ENCODE measurements at regions not wholly inside any gene's neighbourhood (a gene's known extent, or its start where the extent isn't known, plus 50 kb on each side); places are given as distances from the start of the nearest gene placed in this dataset.

- H3K36me3 ChIP-seq, result no peaks in the 10 kb centered on the region
- no peak for DNase-seq (ENCODE audit: low spot score)
- no peak overlapping the region for H3K27ac ChIP-seq
- no peak for TF ChIP-seq CTCF (IDR thresholded peaks at IDR 0.05)
- peaks cover 6 to 7% of the 10 kb centered on the region in 2 donors for H3K4me1 ChIP-seq (ENCODE audit: control insufficient read depth in 1 of 2, low read depth in 2 of 2)
- no peaks in the 10 kb centered on the region for H3K9me3 ChIP-seq
- no peak for ATAC-seq (ENCODE audit: insufficient number of reproducible peaks, low FRiP score, low read depth)
- H3K27me3 ChIP-seq (replicated peaks; ENCODE audit: insufficient read depth), result no peaks in the 10 kb centered on the region
- no peak overlapping the region for H3K4me3 ChIP-seq
Observed at GRCh38 chr1:82597649-82598048, 796.9 kb downstream of the ADGRL2 start.

- H3K27me3 ChIP-seq (replicated peaks; ENCODE audit: insufficient read depth), result no peaks in the 10 kb centered on the region
- no peaks in the 10 kb centered on the region for H3K36me3 ChIP-seq
- ATAC-seq (ENCODE audit: insufficient number of reproducible peaks, low FRiP score, low read depth) (no peak), DNase-seq (ENCODE audit: low spot score) (no peak)
- H3K27ac ChIP-seq, result no peak overlapping the region
- no peaks in the 10 kb centered on the region for H3K9me3 ChIP-seq
- H3K4me1 ChIP-seq (ENCODE audit: control insufficient read depth in 1 of 2, low read depth in 2 of 2), result peaks cover 6 to 7% of the 10 kb centered on the region in 2 donors
- no peak for TF ChIP-seq CTCF (IDR thresholded peaks at IDR 0.05)
- H3K4me3 ChIP-seq, result no peak overlapping the region
Observed at GRCh38 chr1:82597141-82597540, 796.4 kb downstream of the ADGRL2 start.

DNA sequence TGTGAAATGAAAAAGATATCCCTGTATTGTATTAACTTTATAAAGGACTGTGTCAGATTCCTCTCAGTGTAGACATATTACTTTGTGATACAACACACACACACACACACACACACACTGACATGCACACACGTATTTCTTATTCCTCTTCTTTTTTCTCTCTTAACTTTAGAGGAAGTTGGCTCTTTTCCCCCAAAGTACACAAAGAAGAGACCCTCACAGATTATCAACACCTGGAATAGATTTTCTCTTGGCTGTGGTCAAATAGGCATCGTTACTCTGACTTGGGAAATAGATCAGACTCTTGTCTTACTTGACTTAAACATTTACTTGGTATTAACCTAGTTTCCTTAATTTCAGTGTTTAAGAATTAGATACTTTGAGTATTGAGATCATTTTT lies 792.8 kb downstream of the ADGRL2 start:
- Histone ChIP-seq H3K36me3 (no peaks in the 10 kb centered on the region), H3K27me3 (replicated peaks; ENCODE audit: insufficient read depth) (no peaks in the 10 kb centered on the region), H3K9me3 (no peaks in the 10 kb centered on the region), H3K4me1 (ENCODE audit: control insufficient read depth in 1 of 2, low read depth in 2 of 2) (peaks cover 6 to 13% of the 10 kb centered on the region in 2 donors), H3K27ac (no peak overlapping the region), H3K4me3 (no peak overlapping the region)
- no peak for ATAC-seq (ENCODE audit: insufficient number of reproducible peaks, low FRiP score, low read depth)
- DNase-seq (ENCODE audit: low spot score), result no peak
- no peak for TF ChIP-seq CTCF (IDR thresholded peaks at IDR 0.05)

- ATAC-seq (ENCODE audit: insufficient number of reproducible peaks, low FRiP score, low read depth) (no peak), DNase-seq (ENCODE audit: low spot score) (no peak)
- no peak overlapping the region for H3K4me3 ChIP-seq
- peaks cover 0 to 20% of the 10 kb centered on the region in 2 donors for H3K4me1 ChIP-seq (ENCODE audit: control insufficient read depth in 1 of 2, low read depth in 2 of 2)
- no peaks in the 10 kb centered on the region for H3K9me3 ChIP-seq
- no peak overlapping the region for H3K27ac ChIP-seq
- no peaks in the 10 kb centered on the region for H3K36me3 ChIP-seq
- H3K27me3 ChIP-seq (replicated peaks; ENCODE audit: insufficient read depth), result no peaks in the 10 kb centered on the region
- TF ChIP-seq CTCF (IDR thresholded peaks at IDR 0.05), result no peak
Observed at GRCh38 chr1:82589588-82589987, 788.9 kb downstream of the ADGRL2 start.

DNA sequence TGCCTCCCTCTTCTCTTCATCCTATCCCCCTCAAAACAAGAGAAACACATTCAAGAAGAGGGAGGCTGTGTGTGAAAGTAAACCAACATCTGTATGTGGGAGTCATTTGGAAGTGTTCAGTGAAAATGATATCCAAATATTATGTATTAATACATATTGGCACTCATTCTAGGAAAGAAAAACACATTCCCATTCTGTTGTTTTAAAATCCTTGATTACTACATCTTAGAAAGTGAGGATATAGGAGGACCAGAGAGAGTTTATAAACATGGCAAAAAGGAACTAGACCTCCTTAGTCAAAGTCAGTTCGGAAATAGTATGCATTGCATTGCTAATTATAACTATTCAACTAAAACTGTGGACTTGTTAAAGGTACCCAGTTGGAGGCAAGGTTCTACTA lies 786.6 kb downstream of the ADGRL2 start:
- Histone ChIP-seq H3K27me3 (replicated peaks; ENCODE audit: insufficient read depth) (no peaks in the 10 kb centered on the region), H3K27ac (no peak overlapping the region), H3K36me3 (no peaks in the 10 kb centered on the region), H3K4me3 (no peak overlapping the region), H3K4me1 (ENCODE audit: control insufficient read depth in 1 of 2, low read depth in 2 of 2) (peaks cover 0 to 20% of the 10 kb centered on the region in 2 donors), H3K9me3 (no peaks in the 10 kb centered on the region)
- TF ChIP-seq CTCF (IDR thresholded peaks at IDR 0.05), result no peak
- DNase-seq (ENCODE audit: low spot score) (no peak), ATAC-seq (ENCODE audit: insufficient number of reproducible peaks, low FRiP score, low read depth) (no peak)

All from thoracic aorta (tissue), 2 donors.